Astrocyte (in vitro differentiated cells and primary cell): ENCODE measurements at regions not wholly inside any gene's neighbourhood (a gene's known extent, or its start where the extent isn't known, plus 50 kb on each side); places are given as distances from the start of the nearest gene placed in this dataset.

ENCODE experiments used
- DNase-seq: peaks from one replicate; pipeline ENCODE4 v3.0.0-alpha.2; 2010; ENCODE audit warnings: low read depth
- FAIRE-seq: peaks from 2 replicates; lab custom pipeline; 2011; peaks lifted over from hg19 to GRCh38; lab: Jason Lieb, UNC
- H2AFZ ChIP-seq: 2 replicates; pipeline ENCODE4 v1.6.0; 2012; ENCODE audit warnings: low read depth, low read length, inconsistent platforms
- H3K27ac ChIP-seq: 2 replicates; pipeline ENCODE4 v1.5.1; 2011; ENCODE audit warnings: low read depth, low read length, inconsistent platforms
- H3K27me3 ChIP-seq: 2 replicates; pipeline ENCODE4 v1.6.0; 2011; ENCODE audit warnings: low read length, inconsistent platforms; ENCODE audit not compliant: insufficient read depth
- H3K36me3 ChIP-seq: 2 replicates; pipeline ENCODE4 v1.5.1; 2011; ENCODE audit warnings: low read length, inconsistent platforms; ENCODE audit not compliant: insufficient read depth
- H3K4me1 ChIP-seq: 2 replicates; pipeline ENCODE4 v1.5.1; 2011; ENCODE audit warnings: low read length, inconsistent platforms; ENCODE audit not compliant: insufficient read depth
- H3K4me2 ChIP-seq: 2 replicates; pipeline ENCODE4 v1.6.0; 2012; ENCODE audit warnings: low read length, inconsistent platforms
- H3K4me3 ChIP-seq: 2 replicates; pipeline ENCODE4 v1.5.1; 2011; ENCODE audit warnings: low read depth, mild to moderate bottlenecking, low read length, inconsistent platforms; ENCODE audit not compliant: insufficient read depth
- H3K79me2 ChIP-seq: 2 replicates; pipeline ENCODE4 v1.6.0; 2012; ENCODE audit warnings: mild to moderate bottlenecking, low read length, inconsistent platforms; ENCODE audit not compliant: insufficient read depth
- H3K9ac ChIP-seq: 2 replicates; pipeline ENCODE4 v1.6.0; 2012; ENCODE audit warnings: mild to moderate bottlenecking, low read length, inconsistent platforms
- H3K9me3 ChIP-seq: 2 replicates; pipeline ENCODE4 v1.5.1; 2012; ENCODE audit warnings: low read depth, mild to moderate bottlenecking, low read length, inconsistent platforms; ENCODE audit not compliant: insufficient read depth
- H4K20me1 ChIP-seq: 2 replicates; pipeline ENCODE4 v1.6.0; 2012; ENCODE audit warnings: low read length, inconsistent platforms; ENCODE audit not compliant: insufficient read depth
- H3K27ac Mint-ChIP-seq: one replicate; pipeline ENCODE4 v1.8.0; 2021; ENCODE audit warnings: mild to moderate bottlenecking, mixed read lengths; ENCODE audit not compliant: unreplicated experiment
- H3K27me3 Mint-ChIP-seq: one replicate; pipeline ENCODE4 v1.8.0; 2021; ENCODE audit warnings: low read depth, mixed read lengths; ENCODE audit not compliant: unreplicated experiment
- H3K36me3 Mint-ChIP-seq: one replicate; pipeline ENCODE4 v1.8.0; 2021; ENCODE audit warnings: low read depth, mixed read lengths; ENCODE audit not compliant: unreplicated experiment
- H3K4me1 Mint-ChIP-seq: one replicate; pipeline ENCODE4 v1.8.0; 2021; ENCODE audit warnings: low read depth, mixed read lengths; ENCODE audit not compliant: unreplicated experiment
- H3K4me3 Mint-ChIP-seq: one replicate; pipeline ENCODE4 v1.8.0; 2021; ENCODE audit warnings: mild to moderate bottlenecking, moderate library complexity, mixed read lengths; ENCODE audit not compliant: unreplicated experiment
- H3K9me3 Mint-ChIP-seq: one replicate; pipeline ENCODE4 v1.8.0; 2021; ENCODE audit warnings: mild to moderate bottlenecking, mixed read lengths; ENCODE audit not compliant: unreplicated experiment
- EZH2 ChIP-seq: IDR thresholded peaks from 2 replicates; pipeline ENCODE4 v1.6.1; 2012; ENCODE audit warnings: mild to moderate bottlenecking, low read length, inconsistent platforms; ENCODE audit not compliant: insufficient read depth
- TF ChIP-seq, protein P1 (sequence below): IDR thresholded peaks from 2 replicates; pipeline ENCODE4 v1.5.1; 2011; ENCODE audit warnings: low read depth, mild to moderate bottlenecking, inconsistent platforms, low read length, moderate library complexity; ENCODE audit not compliant: insufficient read depth

DNA sequence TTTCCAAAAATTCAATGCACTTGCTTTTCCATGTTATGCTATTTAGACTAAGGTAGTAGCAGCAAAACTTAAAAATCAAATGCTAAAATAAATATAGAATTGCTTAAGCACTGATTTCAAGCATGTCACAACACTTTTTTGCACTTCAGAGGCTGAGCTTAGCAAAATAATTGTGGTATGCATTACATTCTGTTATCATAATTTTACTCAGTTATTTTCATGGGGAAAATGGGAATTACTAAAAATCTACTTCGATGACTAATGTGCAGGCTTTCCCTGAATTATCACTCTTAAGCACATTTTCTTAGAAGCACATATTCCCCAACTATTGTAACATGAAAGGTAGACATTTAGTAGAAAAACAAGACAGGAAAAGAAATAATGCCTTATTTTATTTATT lies 322.4 kb upstream of the CBLB start:
- Histone ChIP-seq H3K4me2 (no peak overlapping the region), H4K20me1 (no peaks in the 10 kb centered on the region), H3K4me1 (no peaks in the 10 kb centered on the region), H3K27ac (no peak overlapping the region), H3K79me2 (no peaks in the 10 kb centered on the region), H3K36me3 (no peaks in the 10 kb centered on the region), H3K27me3 (no peaks in the 10 kb centered on the region), H2AFZ (no peak overlapping the region), H3K9me3 (no peaks in the 10 kb centered on the region), H3K9ac (no peak overlapping the region), H3K4me3 (no peak overlapping the region)
- H3K4me3 Mint-ChIP-seq: no peak overlapping the region
- H3K36me3 Mint-ChIP-seq: no peaks in the 10 kb centered on the region
- H3K27ac Mint-ChIP-seq: no peak overlapping the region
- H3K4me1 Mint-ChIP-seq: no peaks in the 10 kb centered on the region
- FAIRE-seq (no peak), DNase-seq (no peak)
- H3K27me3 Mint-ChIP-seq: no peaks in the 10 kb centered on the region
- no peaks in the 10 kb centered on the region for H3K9me3 Mint-ChIP-seq
- no peak for TF ChIP-seq EZH2

DNA sequence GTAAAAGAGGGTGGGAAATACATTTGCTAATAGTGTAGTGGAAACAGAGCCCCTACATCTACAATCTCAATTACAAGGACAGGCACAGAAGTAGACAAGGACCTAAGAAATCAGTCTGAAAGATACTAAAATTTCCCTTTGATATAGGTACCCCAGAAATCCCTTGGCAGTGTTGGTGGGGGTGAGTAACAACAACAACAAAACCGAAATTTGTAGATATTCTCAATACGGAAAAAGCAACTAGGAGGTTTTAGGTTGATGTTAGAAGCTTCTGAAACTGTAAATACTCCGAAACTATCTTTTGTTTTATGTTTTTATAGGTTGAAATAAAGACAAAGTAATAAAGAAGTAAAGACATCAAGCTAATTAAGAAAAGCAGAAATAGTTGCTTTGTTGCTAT lies 323.1 kb upstream of the CBLB start:
- Histone ChIP-seq H3K4me1 (no peaks in the 10 kb centered on the region), H2AFZ (no peak overlapping the region), H3K4me2 (no peak overlapping the region), H3K36me3 (no peaks in the 10 kb centered on the region), H3K4me3 (no peak overlapping the region), H4K20me1 (no peaks in the 10 kb centered on the region), H3K27ac (no peak overlapping the region), H3K9ac (no peak overlapping the region), H3K9me3 (no peaks in the 10 kb centered on the region), H3K27me3 (no peaks in the 10 kb centered on the region), H3K79me2 (no peaks in the 10 kb centered on the region)
- Mint-ChIP-seq H3K36me3 (no peaks in the 10 kb centered on the region), H3K27me3 (no peaks in the 10 kb centered on the region), H3K4me1 (no peaks in the 10 kb centered on the region), H3K4me3 (no peak overlapping the region), H3K27ac (no peak overlapping the region), H3K9me3 (no peaks in the 10 kb centered on the region)
- FAIRE-seq: no peak
- no peak for DNase-seq
- no peak for TF ChIP-seq EZH2
- TF ChIP-seq, protein P1, sequence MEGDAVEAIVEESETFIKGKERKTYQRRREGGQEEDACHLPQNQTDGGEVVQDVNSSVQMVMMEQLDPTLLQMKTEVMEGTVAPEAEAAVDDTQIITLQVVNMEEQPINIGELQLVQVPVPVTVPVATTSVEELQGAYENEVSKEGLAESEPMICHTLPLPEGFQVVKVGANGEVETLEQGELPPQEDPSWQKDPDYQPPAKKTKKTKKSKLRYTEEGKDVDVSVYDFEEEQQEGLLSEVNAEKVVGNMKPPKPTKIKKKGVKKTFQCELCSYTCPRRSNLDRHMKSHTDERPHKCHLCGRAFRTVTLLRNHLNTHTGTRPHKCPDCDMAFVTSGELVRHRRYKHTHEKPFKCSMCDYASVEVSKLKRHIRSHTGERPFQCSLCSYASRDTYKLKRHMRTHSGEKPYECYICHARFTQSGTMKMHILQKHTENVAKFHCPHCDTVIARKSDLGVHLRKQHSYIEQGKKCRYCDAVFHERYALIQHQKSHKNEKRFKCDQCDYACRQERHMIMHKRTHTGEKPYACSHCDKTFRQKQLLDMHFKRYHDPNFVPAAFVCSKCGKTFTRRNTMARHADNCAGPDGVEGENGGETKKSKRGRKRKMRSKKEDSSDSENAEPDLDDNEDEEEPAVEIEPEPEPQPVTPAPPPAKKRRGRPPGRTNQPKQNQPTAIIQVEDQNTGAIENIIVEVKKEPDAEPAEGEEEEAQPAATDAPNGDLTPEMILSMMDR: no peak

DNA sequence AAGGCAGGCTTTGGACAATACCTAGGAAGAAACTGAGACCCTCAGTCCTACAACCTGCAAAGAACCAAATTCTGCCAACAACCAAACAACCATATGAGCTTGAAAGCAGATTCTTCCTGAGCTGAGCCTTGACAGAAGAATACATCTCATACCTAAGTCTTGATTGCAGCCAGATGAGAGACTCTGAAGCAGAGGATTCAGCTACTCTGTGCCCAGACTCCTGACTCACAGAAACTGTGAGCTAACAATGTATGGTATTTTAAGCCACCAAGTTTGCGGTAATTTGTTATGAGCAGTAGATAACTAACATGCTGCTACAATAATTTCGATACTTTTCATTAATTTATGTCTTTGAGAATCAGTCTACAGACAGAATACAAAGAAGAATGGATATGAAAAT lies 325.1 kb upstream of the CBLB start:
- H3K79me2 ChIP-seq: no peaks in the 10 kb centered on the region
- H3K4me3 Mint-ChIP-seq: no peak overlapping the region
- TF ChIP-seq, protein P1: no peak
- TF ChIP-seq EZH2: no peak

More for the DNA sequence above, 325.1 kb upstream of the CBLB start:
- no peaks in the 10 kb centered on the region for H3K27me3 Mint-ChIP-seq
- Histone ChIP-seq H2AFZ (no peak overlapping the region), H3K9ac (no peak overlapping the region), H4K20me1 (no peaks in the 10 kb centered on the region), H3K27ac (no peak overlapping the region), H3K36me3 (no peaks in the 10 kb centered on the region), H3K4me2 (no peak overlapping the region), H3K9me3 (no peaks in the 10 kb centered on the region), H3K4me1 (no peaks in the 10 kb centered on the region), H3K4me3 (no peak overlapping the region), H3K27me3 (no peaks in the 10 kb centered on the region)
- FAIRE-seq (no peak), DNase-seq (peak; percentile 8)
- H3K36me3 Mint-ChIP-seq: no peaks in the 10 kb centered on the region
- no peak overlapping the region for H3K27ac Mint-ChIP-seq
- no peaks in the 10 kb centered on the region for H3K4me1 Mint-ChIP-seq
- H3K9me3 Mint-ChIP-seq: no peaks in the 10 kb centered on the region
